ENCODE measurements at regions not wholly inside any gene's neighbourhood (a gene's known extent, or its start where the extent isn't known, plus 50 kb on each side); places are given as distances from the start of the nearest gene placed in this dataset.

- no peak for TF ChIP-seq POLR2A (IDR thresholded peaks at IDR 0.05; ENCODE audit: low read depth, low read length)
- TF ChIP-seq TAF1 (IDR thresholded peaks at IDR 0.05; ENCODE audit: low read depth, low read length), result no peak
- TF ChIP-seq POLR2AphosphoS5 (IDR thresholded peaks at IDR 0.05; ENCODE audit: low read depth, low read length), result no peak
- 0 out of 2 replicates have a peak, but pooled peaks have one; percentile 30 for TF ChIP-seq SPI1 (IDR thresholded peaks at IDR 0.05; ENCODE audit: low read depth, low read length)
- TF ChIP-seq PAX5 (IDR thresholded peaks at IDR 0.05; ENCODE audit: insufficient read depth, low read length, severe bottlenecking), result no peak
These were observed 203.5 kb downstream of the UXS1 start for GRCh38 chr2:105990624-105991023.
